B cell (primary cell): ENCODE measurements at regions not wholly inside any gene's neighbourhood (a gene's known extent, or its start where the extent isn't known, plus 50 kb on each side); places are given as distances from the start of the nearest gene placed in this dataset.

ENCODE experiments used
- ATAC-seq: fragments of 200-7000 bp; cut with Tn5 transposase; one replicate; pipeline ENCODE4 v1.10.0; 2021; ENCODE audit warnings: low read depth, mild to moderate bottlenecking, moderate number of reproducible peaks, moderate library complexity
- CTCF ChIA-PET: fragments of 350-600 bp; sonication (Branson Sonifier 250); formaldehyde crosslinking; loops from one replicate; lab custom pipeline; 2021; ENCODE audit warnings: antibody characterized with exemption, inconsistent platforms; lab: Charles Lee
- POLR2A ChIA-PET: fragments of 350-600 bp; sonication (Branson Sonifier 250); formaldehyde crosslinking; loops from one replicate; lab custom pipeline; 2021; ENCODE audit warnings: antibody characterized with exemption; lab: Charles Lee
- DNase-seq: peaks from one replicate; pipeline ENCODE4 v3.0.0; 2013
- H2AFZ ChIP-seq: 2 replicates; pipeline ENCODE4 v1.6.1; 2012; ENCODE audit warnings: mild to moderate bottlenecking, low read depth, low read length; ENCODE audit not compliant: insufficient read depth, poor library complexity, severe bottlenecking
- H3K27ac ChIP-seq, 2 donors: 1 replicate in 1 of 2; 2 replicates in 1 of 2; pipeline ENCODE4 v1.5.1; 2012 to 2013; ENCODE audit warnings: low read length in 2 of 2, mild to moderate bottlenecking in 2 of 2, moderate library complexity in 1 of 2
- H3K27me3 ChIP-seq, 4 experiments: fragments of 200-600 bp in 1 of 4; sonication (generic) in 1 of 4; replicated peaks in 1 of 4; 1 replicate in 2 of 4; 2 replicates in 2 of 4; pipeline versions ENCODE4 v1.6.1 to v1.7.0; 2013 to 2016; ENCODE audit warnings: low read length in 3 of 4, mild to moderate bottlenecking in 2 of 4, mixed read lengths in 1 of 4, moderate library complexity in 1 of 4; ENCODE audit not compliant: insufficient read depth in 4 of 4, control insufficient read depth in 3 of 4; ENCODE audit errors: control extremely low read depth in 1 of 4
- H3K36me3 ChIP-seq, 2 experiments: replicated peaks in 1 of 2; 1 replicate in 1 of 2; 2 replicates in 1 of 2; pipeline versions ENCODE4 v1.6.1 to v1.7.1; 2013; ENCODE audit warnings: low read length in 1 of 2; ENCODE audit not compliant: insufficient read depth in 2 of 2, control insufficient read depth in 1 of 2; ENCODE audit errors: control extremely low read depth in 1 of 2, extremely low read depth in 1 of 2
- H3K4me1 ChIP-seq, 2 donors: fragments of 200-600 bp in 1 of 2; sonication (generic) in 1 of 2; 1 replicate in 1 of 2; 2 replicates in 1 of 2; pipeline versions ENCODE4 v1.5.1 to v1.6.1; 2013 to 2017; ENCODE audit warnings: low read length in 2 of 2; ENCODE audit not compliant: control insufficient read depth in 2 of 2, insufficient read depth in 2 of 2
- H3K4me2 ChIP-seq: replicated peaks from 2 replicates; pipeline ENCODE3; 2012; ENCODE audit warnings: mild to moderate bottlenecking, low read depth, low read length; ENCODE audit not compliant: poor library complexity, severe bottlenecking
- H3K4me3 ChIP-seq, 5 experiments: fragments of 200-600 bp in 1 of 5; sonication (generic) in 1 of 5; 1 replicate in 3 of 5; 2 replicates in 2 of 5; pipeline versions ENCODE4 v1.5.1 to v1.7.0; 2011 to 2016; ENCODE audit warnings: low read length in 4 of 5, mild to moderate bottlenecking in 4 of 5, low read depth in 2 of 5, control low read depth in 1 of 5, moderate library complexity in 1 of 5; ENCODE audit not compliant: insufficient read depth in 1 of 5; ENCODE audit errors: control extremely low read depth in 1 of 5, extremely low read depth in 1 of 5
- H3K79me2 ChIP-seq: fragments of 200-600 bp; sonication (generic); one replicate; pipeline ENCODE4 v1.6.0; 2016; ENCODE audit warnings: low read length; ENCODE audit not compliant: control insufficient read depth, insufficient read depth
- H3K9ac ChIP-seq: fragments of 200-600 bp; sonication (generic); 2 replicates; pipeline ENCODE4 v1.6.1; 2017; ENCODE audit warnings: mild to moderate bottlenecking, low read length, moderate library complexity
- H3K9me3 ChIP-seq, 3 donors: one replicate each; pipeline versions ENCODE4 v1.6.1 to v1.7.1; 2013; ENCODE audit warnings: low read length in 2 of 3; ENCODE audit not compliant: control insufficient read depth in 2 of 3, insufficient read depth in 1 of 3; ENCODE audit errors: control extremely low read depth in 1 of 3
- H4K20me1 ChIP-seq: 2 replicates; pipeline ENCODE4 v1.6.0; 2012; ENCODE audit warnings: mild to moderate bottlenecking, low read length; ENCODE audit not compliant: insufficient read depth, control insufficient read depth, poor library complexity, severe bottlenecking
- H3K27ac Mint-ChIP-seq: one replicate; pipeline ENCODE4 v1.8.0; 2021; ENCODE audit warnings: mixed read lengths
- H3K27me3 Mint-ChIP-seq: one replicate; pipeline ENCODE4 v1.8.0; 2021; ENCODE audit warnings: mixed read lengths
- H3K4me1 Mint-ChIP-seq: one replicate; pipeline ENCODE4 v1.8.0; 2021; ENCODE audit warnings: mixed read lengths
- H3K4me3 Mint-ChIP-seq: one replicate; pipeline ENCODE4 v1.8.0; 2021; ENCODE audit warnings: mixed read lengths
- H3K9me3 Mint-ChIP-seq: one replicate; pipeline ENCODE4 v1.8.0; 2022; ENCODE audit warnings: mixed read lengths; ENCODE audit not compliant: insufficient read depth
- EZH2 ChIP-seq: IDR thresholded peaks from 2 replicates; pipeline ENCODE4 v1.6.1; 2012; ENCODE audit warnings: borderline replicate concordance, low read depth, mild to moderate bottlenecking, moderate library complexity, low read length; ENCODE audit not compliant: insufficient read depth, poor library complexity, severe bottlenecking
- WGBS: methylation state at CpG from one replicate; pipeline ENCODE4 v1.1.5; 2013; ENCODE audit warnings: missing lambda C conversion rate; ENCODE audit not compliant: insufficient coverage; 5-methylcytosine and 5-hydroxymethylcytosine counted together
- intact Hi-C: fragments of 100-400 bp; cut with micrococcal nuclease; formaldehyde crosslinking; loops from one replicate; pipeline ENCODE4 v1.10.0; 2022
- TF ChIP-seq, protein P1 (sequence below): fragments of 200-600 bp; IDR thresholded peaks from one replicate; pipeline ENCODE4 v1.8.0; 2022; ENCODE audit warnings: antibody characterized with exemption, mild to moderate bottlenecking

DNA sequence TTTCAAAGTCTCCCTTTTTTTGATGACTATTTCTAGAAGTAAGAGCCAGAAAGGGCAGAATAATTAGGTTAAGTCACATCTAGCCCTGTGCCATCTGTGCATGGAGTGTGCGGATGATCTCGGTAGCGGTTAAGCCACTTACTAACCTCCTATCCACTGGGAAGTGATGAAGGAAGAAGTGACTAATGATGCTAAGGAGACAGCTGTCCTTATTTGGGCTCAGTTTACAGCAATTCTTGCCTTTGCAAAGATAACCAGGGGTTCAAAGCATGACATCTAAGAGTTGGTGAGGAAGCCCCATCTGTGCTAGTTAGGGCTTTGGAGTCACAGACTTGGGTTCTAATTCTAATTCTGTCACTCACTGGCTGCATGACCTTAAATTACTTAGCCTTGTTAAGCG lies 62.4 kb upstream of the RREB1 start:
- DNase-seq = no peak
- no peak overlapping the region for H2AFZ ChIP-seq
- no peaks in the 10 kb centered on the region for H3K9me3 ChIP-seq
- POLR2A ChIA-PET = interaction anchor here (0.7 kb wide), 2 partner anchors 9 to 278 kb away, joined by 3 to 6 read pairs; no protein-coding TSS in a partner anchor
- H3K4me1 ChIP-seq = peaks cover 17 to 22% of the 10 kb centered on the region in 2 donors
- intact Hi-C loops = no loop called here
- no peaks in the 10 kb centered on the region for H3K36me3 ChIP-seq
- no peaks in the 10 kb centered on the region for H3K79me2 ChIP-seq
- no peak overlapping the region for H3K9ac ChIP-seq
- no peak for ATAC-seq
- Mint-ChIP-seq H3K27ac (no peak overlapping the region), H3K4me1 (peaks cover 23% of the 10 kb centered on the region), H3K4me3 (no peak overlapping the region), H3K9me3 (no peaks in the 10 kb centered on the region), H3K27me3 (no peaks in the 10 kb centered on the region)
- no CpG with 5 or more reads among the region's 4 CpGs for WGBS
- H3K4me3 ChIP-seq = no peak overlapping the region
- H4K20me1 ChIP-seq = no peaks in the 10 kb centered on the region
- no peak overlapping the region for H3K4me2 ChIP-seq
- TF ChIP-seq, protein P1, sequence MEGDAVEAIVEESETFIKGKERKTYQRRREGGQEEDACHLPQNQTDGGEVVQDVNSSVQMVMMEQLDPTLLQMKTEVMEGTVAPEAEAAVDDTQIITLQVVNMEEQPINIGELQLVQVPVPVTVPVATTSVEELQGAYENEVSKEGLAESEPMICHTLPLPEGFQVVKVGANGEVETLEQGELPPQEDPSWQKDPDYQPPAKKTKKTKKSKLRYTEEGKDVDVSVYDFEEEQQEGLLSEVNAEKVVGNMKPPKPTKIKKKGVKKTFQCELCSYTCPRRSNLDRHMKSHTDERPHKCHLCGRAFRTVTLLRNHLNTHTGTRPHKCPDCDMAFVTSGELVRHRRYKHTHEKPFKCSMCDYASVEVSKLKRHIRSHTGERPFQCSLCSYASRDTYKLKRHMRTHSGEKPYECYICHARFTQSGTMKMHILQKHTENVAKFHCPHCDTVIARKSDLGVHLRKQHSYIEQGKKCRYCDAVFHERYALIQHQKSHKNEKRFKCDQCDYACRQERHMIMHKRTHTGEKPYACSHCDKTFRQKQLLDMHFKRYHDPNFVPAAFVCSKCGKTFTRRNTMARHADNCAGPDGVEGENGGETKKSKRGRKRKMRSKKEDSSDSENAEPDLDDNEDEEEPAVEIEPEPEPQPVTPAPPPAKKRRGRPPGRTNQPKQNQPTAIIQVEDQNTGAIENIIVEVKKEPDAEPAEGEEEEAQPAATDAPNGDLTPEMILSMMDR = no peak
- TF ChIP-seq EZH2 = no peak
- CTCF ChIA-PET = interaction anchor here (0.6 kb wide), 1 partner anchor 234 kb away, joined by 3 read pairs; no protein-coding TSS in a partner anchor
- no peaks in the 10 kb centered on the region for H3K27me3 ChIP-seq
- H3K27ac ChIP-seq = no peak overlapping the region

DNA sequence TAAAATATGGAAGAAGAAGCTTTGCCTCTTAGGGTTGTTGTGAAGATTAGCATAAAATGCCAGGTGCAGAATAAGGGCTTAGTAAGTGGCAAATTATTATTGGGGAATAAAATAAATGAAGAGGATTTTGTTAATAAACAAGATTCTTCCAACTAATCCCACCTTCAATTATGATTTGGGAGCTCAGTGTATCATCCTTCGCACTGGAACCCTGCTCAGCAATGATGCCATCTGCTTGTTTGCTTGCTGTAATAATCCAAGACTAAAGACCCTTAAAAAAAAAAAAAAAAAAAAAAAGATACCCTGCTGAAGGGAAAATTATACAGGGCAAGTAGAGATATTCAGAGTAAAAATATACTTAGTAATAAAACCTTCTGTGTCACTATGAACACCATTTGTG lies 62.0 kb upstream of the RREB1 start:
- Histone ChIP-seq H3K79me2 (no peaks in the 10 kb centered on the region), H3K36me3 (no peaks in the 10 kb centered on the region), H4K20me1 (no peaks in the 10 kb centered on the region), H2AFZ (no peak overlapping the region), H3K4me1 (peaks cover 17 to 21% of the 10 kb centered on the region in 2 donors), H3K9ac (no peak overlapping the region), H3K4me3 (no peak overlapping the region), H3K4me2 (no peak overlapping the region), H3K27ac (no peak overlapping the region), H3K9me3 (no peaks in the 10 kb centered on the region), H3K27me3 (no peaks in the 10 kb centered on the region)
- DNase-seq = no peak
- TF ChIP-seq, protein P1 = no peak
- no peak for TF ChIP-seq EZH2
- no CpG with 5 or more reads among the region's 1 CpG for WGBS
- ChIA-PET POLR2A (interaction anchor here (0.7 kb wide), 1 partner anchor 10 kb away, joined by 6 read pairs; no protein-coding TSS in a partner anchor), CTCF (interaction anchor here (0.6 kb wide), 1 partner anchor 234 kb away, joined by 3 read pairs; no protein-coding TSS in a partner anchor)
- H3K4me3 Mint-ChIP-seq = no peak overlapping the region
- no peaks in the 10 kb centered on the region for H3K9me3 Mint-ChIP-seq
- intact Hi-C loops = no loop called here
- no peak for ATAC-seq
- H3K4me1 Mint-ChIP-seq = peaks cover 24% of the 10 kb centered on the region
- no peaks in the 10 kb centered on the region for H3K27me3 Mint-ChIP-seq
- H3K27ac Mint-ChIP-seq = no peak overlapping the region
